Fibroblast of the aortic adventitia (primary cell): ENCODE measurements at regions not wholly inside any gene's neighbourhood (a gene's known extent, or its start where the extent isn't known, plus 50 kb on each side); places are given as distances from the start of the nearest gene placed in this dataset.
A peak's percentile ranks its signal among the peaks of the same experiment; 100 is the strongest.

Experiments used
- DNase-seq: peaks from one replicate; pipeline ENCODE4 v3.0.0-alpha.2; 2010; ENCODE audit warnings: low read depth
- H3K4me3 ChIP-seq: 2 replicates; pipeline ENCODE4 v1.5.1; 2011; ENCODE audit warnings: low read depth, mild to moderate bottlenecking, control low read depth, low read length, moderate library complexity
- TF ChIP-seq, protein P1 (sequence below): IDR thresholded peaks from 2 replicates; pipeline ENCODE4 v1.5.1; 2011; ENCODE audit warnings: mild to moderate bottlenecking, low read length, control low read depth, inconsistent platforms; ENCODE audit not compliant: insufficient read depth

DNA sequence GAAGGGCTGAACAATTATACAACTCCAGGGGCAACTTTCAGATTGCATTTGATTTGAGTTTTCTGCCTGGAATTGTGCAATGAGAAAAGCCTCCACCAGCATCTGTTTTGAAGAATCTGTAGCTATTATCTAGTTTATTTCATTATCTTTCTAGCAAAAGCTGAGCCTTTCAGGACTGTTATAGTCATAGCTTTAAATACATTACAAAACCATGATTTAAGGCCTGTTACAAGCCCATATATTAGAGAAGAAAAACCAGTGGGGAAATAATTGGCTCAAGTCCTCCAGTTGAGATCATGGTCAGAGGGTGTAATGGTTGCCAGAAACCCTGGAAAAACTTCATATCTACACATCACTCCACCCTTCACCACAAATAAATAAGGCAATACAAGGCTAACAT, 676.2 kb downstream of the HDGFL1 start:
- DNase-seq = peak; percentile 3
- H3K4me3 ChIP-seq = no peak overlapping the region
- TF ChIP-seq, protein P1, sequence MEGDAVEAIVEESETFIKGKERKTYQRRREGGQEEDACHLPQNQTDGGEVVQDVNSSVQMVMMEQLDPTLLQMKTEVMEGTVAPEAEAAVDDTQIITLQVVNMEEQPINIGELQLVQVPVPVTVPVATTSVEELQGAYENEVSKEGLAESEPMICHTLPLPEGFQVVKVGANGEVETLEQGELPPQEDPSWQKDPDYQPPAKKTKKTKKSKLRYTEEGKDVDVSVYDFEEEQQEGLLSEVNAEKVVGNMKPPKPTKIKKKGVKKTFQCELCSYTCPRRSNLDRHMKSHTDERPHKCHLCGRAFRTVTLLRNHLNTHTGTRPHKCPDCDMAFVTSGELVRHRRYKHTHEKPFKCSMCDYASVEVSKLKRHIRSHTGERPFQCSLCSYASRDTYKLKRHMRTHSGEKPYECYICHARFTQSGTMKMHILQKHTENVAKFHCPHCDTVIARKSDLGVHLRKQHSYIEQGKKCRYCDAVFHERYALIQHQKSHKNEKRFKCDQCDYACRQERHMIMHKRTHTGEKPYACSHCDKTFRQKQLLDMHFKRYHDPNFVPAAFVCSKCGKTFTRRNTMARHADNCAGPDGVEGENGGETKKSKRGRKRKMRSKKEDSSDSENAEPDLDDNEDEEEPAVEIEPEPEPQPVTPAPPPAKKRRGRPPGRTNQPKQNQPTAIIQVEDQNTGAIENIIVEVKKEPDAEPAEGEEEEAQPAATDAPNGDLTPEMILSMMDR = no peak

DNA sequence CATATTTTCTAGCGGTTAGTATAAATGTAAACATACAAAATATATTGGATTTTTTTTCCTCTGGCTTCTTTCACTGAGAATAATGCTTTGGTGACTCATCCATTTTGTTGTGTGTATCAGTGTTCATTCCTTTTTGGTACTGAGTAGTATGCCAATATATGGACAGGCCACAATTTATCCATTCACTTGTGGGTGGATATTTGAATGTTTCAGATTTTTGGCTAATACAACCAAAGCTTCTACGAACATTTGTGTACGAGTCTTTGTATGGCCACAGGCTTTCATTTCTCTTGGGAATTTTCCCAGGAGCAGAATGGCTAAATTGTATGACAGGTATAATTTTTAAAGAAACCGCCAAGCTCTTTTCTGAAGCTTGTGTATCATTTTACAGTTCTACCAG, 677.5 kb downstream of the HDGFL1 start:
- no peak for DNase-seq
- no peak overlapping the region for H3K4me3 ChIP-seq
- TF ChIP-seq, protein P1 = no peak

DNA sequence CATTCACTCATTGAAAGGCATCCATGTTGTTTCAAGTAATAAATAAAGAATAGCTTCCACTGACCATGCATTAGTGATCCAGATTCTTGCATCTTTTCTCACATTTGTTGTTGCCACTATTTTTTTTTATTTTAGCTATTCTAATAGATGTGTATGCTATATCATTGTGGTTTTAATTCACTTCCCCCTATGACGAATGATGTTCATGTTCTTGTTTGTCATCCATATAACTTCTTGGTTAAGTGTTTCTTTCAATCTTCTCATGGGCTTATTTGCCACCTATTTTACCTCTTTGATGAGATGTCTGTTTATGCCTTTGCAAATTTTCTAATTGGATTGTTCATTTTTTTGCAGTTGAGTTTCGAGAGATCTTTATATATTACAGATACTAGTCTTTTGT, 681.2 kb downstream of the HDGFL1 start:
- no peak for DNase-seq
- TF ChIP-seq, protein P1 = no peak

DNA sequence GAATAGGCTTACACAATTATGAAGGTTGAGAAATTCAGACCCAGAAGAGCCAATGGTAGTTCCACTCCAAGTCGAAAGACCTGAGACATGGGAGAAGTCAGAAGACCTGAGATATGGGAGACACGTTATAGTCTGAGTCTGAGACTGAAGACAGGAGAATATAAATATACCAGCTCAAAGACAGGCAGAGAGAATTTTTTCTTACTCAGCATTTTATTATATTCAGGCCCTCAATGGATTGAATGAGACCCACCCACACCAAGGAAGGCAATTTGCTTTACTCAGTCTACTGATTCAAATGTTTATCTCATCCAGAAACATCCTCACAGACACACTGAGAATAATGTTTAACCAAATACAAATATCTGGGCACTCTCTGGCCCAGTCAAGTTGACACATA, 693.5 kb downstream of the HDGFL1 start:
- H3K4me3 ChIP-seq = no peak overlapping the region
- no peak for DNase-seq
- TF ChIP-seq, protein P1 = no peak

More for the DNA sequence above, 681.2 kb downstream of the HDGFL1 start:
- no peak overlapping the region for H3K4me3 ChIP-seq

DNA sequence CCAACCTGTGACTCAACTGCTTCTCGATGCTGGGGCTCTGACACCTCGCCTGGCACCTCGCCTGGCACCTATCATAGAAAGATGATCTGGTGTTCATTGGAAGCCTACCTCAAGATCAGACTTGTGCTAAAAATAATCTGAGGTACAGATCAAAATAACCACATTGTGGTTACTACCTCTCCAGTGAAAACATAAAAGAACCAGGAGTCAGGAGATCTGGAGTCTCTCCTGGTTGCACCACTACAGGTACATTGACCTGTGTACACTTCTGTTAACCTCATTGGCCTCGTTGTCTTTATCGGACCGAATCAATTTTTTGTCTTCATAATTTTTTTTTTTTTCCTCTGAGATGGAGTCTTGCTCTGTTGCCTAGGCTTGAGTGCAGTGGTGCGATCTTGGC, 695.9 kb downstream of the HDGFL1 start:
- no peak for DNase-seq
- no peak overlapping the region for H3K4me3 ChIP-seq
- TF ChIP-seq, protein P1 = no peak

DNA sequence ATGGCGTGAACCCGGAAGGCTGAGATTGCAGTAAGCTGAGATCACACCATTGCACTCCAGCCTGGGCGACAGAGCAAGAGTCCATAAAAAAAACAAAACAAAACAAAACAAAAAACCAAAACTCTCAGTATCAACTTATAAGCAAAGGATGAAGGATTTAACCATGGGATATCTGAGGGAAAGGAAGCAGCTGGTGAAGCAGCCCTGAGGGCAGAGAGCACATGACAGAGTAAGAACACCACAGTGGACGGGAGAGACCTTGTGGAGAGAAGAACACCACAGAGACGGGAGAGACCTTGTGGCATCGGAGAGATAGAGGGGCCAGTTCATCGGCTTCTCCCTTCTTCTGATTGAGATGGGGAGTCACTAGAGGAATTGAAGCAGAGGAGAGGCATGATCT, 697.2 kb downstream of the HDGFL1 start:
- TF ChIP-seq, protein P1 = no peak
- H3K4me3 ChIP-seq = no peak overlapping the region
- DNase-seq = no peak

DNA sequence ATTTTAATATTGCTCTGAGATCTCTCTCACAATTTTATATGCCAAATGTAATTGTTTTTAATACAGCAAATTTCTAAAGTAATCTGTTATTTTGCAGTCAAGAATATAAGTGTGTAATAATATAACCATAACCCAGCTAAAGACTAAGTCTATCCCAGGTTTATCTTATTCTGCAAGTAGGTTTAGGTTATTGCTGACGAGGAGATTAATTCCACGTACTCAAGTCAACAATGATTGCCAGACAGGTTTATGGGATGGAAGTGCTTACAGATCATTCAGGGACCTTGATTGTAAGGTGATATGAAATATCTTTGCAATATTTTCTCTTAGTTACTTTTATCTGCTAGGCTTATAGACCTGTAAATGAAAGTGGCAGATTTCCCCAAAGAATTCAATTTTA, 698.3 kb downstream of the HDGFL1 start:
- no peak for DNase-seq
- TF ChIP-seq, protein P1 = no peak
- no peak overlapping the region for H3K4me3 ChIP-seq
